Fibroblast of mammary gland (primary cell): ENCODE measurements at regions not wholly inside any gene's neighbourhood (a gene's known extent, or its start where the extent isn't known, plus 50 kb on each side); places are given as distances from the start of the nearest gene placed in this dataset.
"Not testable (repeated sequence)": the region's sequence is repeated elsewhere in the genome, so short reads cannot be mapped to it uniquely, and the experiment has no call there.

ENCODE experiments used
- DNase-seq: peaks from one replicate; pipeline ENCODE4 v3.0.0-alpha.2; 2010; ENCODE audit warnings: low read depth
- H3K4me3 ChIP-seq: 2 replicates; pipeline ENCODE4 v1.5.1; 2011; ENCODE audit warnings: low read depth, mild to moderate bottlenecking, low read length, moderate library complexity; ENCODE audit not compliant: control insufficient read depth
- TF ChIP-seq, protein P1 (sequence below): conservative IDR thresholded peaks from 2 replicates; pipeline ENCODE4 v1.5.1; 2011; ENCODE audit warnings: low read depth, low read length, inconsistent platforms; ENCODE audit not compliant: control insufficient read depth, insufficient read depth

DNA sequence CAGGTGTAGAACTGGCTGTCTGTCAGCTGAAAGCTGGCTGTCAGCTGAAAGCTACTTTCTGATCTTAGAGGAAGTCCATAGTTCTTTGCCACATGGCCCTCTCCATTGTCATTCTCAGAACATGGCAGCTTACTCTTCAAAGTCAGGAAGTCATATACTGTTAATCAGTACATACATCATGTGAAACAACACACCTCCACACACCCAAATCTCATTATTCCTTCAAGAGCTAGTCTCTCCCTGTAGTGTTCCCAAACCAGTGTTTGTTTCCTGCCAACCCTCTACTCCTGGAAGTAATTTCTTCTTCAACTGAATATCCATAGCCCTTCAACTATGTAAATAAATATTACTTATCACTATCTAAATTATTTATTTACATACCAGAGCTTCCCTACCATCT, 58.9 kb downstream of the OR5AK2 start:
- TF ChIP-seq, protein P1, sequence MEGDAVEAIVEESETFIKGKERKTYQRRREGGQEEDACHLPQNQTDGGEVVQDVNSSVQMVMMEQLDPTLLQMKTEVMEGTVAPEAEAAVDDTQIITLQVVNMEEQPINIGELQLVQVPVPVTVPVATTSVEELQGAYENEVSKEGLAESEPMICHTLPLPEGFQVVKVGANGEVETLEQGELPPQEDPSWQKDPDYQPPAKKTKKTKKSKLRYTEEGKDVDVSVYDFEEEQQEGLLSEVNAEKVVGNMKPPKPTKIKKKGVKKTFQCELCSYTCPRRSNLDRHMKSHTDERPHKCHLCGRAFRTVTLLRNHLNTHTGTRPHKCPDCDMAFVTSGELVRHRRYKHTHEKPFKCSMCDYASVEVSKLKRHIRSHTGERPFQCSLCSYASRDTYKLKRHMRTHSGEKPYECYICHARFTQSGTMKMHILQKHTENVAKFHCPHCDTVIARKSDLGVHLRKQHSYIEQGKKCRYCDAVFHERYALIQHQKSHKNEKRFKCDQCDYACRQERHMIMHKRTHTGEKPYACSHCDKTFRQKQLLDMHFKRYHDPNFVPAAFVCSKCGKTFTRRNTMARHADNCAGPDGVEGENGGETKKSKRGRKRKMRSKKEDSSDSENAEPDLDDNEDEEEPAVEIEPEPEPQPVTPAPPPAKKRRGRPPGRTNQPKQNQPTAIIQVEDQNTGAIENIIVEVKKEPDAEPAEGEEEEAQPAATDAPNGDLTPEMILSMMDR, result no peak
- H3K4me3 ChIP-seq, result no peak overlapping the region
- no peak for DNase-seq

DNA sequence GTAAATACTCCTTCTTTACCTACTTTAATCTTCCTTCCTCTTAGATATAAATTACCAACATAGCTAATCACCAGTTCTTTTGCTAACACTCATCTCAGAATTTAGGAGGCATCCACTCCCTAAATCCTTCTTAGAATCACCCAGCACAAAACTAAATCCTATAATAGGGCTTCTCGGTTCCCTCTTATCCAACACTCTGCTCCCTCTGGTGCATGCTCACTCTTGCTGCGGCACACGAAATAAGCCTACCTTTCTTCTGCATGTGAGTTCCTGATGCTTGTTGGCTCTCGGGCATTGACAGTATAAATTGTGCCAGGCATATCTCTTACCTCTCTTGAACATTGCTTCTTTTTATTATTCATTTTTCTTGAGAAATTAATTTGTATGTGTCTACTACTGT, 61.0 kb downstream of the OR5AK2 start:
- TF ChIP-seq, protein P1, result no peak
- DNase-seq, result no peak
- H3K4me3 ChIP-seq, result no peak overlapping the region

DNA sequence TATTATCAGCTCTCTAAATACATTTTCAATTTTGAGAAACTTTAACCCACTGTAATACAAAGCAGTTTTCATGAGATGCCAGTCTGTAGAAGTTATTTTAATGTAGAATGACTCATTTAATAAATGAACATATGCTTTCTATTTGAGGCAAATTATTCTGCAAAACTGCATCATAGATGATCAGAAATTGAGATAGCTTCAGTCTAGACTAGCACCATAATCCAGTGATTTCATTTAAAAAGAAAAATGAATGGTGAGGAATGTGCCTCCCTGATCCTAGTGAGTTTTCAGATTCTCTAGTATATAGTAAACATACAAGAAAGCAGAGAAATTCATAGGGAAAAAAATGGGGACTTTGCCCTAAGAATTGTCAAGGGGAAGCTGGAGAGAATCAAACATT, 66.1 kb downstream of the OR5AK2 start:
- DNase-seq, result no peak
- H3K4me3 ChIP-seq, result no peak overlapping the region
- TF ChIP-seq, protein P1, result no peak

DNA sequence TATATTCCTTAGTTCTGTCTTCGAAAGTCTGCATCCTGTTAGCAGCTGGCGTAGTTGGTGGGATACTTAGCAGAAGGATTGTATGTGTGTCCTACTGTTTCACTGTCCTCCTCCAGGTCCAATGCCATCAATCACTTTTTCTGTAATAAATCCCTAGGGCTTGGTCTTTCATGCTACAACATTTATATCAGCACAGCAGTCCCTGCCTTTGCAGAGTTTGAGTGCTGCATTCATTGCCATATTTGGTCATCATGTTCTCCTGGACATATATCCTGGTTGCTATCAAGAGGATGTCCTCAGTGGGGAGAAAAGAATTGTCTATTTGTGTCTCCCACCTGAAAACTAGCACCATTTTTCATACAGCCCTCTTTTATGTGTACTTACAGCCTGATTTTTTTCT, 67.0 kb downstream of the OR5AK2 start:
- no peak for DNase-seq
- TF ChIP-seq, protein P1, result no peak
- H3K4me3 ChIP-seq, result no peak overlapping the region

DNA sequence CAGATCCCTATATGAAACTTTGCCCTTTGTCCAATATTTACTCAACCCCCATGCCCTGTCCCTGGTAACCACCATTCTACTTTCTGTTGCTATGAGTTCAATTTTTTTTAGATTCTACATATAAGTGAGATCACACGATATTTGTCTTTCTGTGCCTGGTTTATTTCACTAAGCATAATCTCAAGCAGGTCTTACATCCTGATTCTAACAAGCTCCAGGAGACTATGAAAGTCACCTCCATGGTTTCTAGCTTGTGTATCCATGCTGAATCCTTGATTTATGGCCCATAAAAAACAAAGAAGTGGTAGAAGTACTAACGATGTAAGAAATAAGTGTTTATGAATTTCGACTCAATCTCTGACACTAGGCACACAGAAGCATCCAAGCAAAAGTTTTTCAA, 68.0 kb downstream of the OR5AK2 start:
- TF ChIP-seq, protein P1, result no peak
- DNase-seq, result no peak
- no peak overlapping the region for H3K4me3 ChIP-seq

DNA sequence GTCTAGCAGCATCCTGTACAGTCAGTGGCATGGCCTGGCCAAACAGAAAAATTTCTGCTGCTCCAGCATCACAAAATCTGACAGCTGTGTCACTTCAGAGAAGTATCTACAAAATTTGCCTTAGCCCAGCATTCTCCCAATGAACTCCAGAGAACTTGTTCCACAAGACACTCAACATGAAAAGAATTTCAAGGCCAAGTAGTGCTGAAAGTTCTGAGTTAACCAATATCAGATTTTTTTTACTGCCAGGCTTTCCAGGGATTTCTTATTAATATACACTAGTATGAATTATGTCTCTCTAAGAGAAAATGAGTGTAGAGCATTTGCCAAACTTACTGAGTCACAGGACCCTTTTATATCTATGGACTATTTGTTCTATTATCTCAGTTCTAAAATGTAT, 68.8 kb downstream of the OR5AK2 start:
- no peak for DNase-seq
- H3K4me3 ChIP-seq, result no peak overlapping the region
- TF ChIP-seq, protein P1, result no peak

DNA sequence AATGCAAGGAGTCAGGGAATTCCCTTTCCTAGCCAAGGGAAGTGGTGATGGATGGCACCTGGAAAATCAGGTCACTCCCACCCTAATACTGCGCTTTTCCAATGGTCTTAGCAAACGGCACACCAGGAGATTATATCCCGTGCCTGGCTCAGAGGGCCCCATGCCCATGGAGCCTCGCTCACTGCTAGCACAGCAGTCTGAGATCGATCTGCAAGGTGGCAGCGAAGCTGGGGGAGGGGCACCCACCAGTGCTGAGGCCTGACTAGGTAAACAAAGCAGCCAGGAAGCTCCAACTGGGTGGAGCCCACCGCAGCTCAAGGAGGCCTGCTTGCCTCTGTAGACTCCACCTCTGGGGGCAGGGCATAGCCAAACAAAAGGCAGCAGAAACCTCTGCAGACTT, 74.2 kb downstream of the OR5AK2 start:
- not testable (repeated sequence) for DNase-seq, H3K4me3 ChIP-seq
